IMR-90 (cell line): ENCODE measurements at regions not wholly inside any gene's neighbourhood (a gene's known extent, or its start where the extent isn't known, plus 50 kb on each side); places are given as distances from the start of the nearest gene placed in this dataset.

ENCODE experiments used
- BHLHE40 ChIP-seq: fragments of 150-350 bp; IDR thresholded peaks from 2 replicates; pipeline ENCODE4 v1.6.1; 2016; ENCODE audit warnings: mild to moderate bottlenecking, low read depth, low read length
- CEBPB ChIP-seq: IDR thresholded peaks from 2 replicates; pipeline ENCODE4 v1.6.1; 2012; ENCODE audit warnings: low read depth, low read length, improper control_type of control experiment
- CTCF ChIP-seq: conservative IDR thresholded peaks from 2 replicates; pipeline ENCODE4 v1.5.1; 2012; ENCODE audit warnings: mild to moderate bottlenecking, low read depth, low read length, improper control_type of control experiment
- FOS ChIP-seq: fragments of 150-350 bp; IDR thresholded peaks from 2 replicates; pipeline ENCODE4 v1.6.1; 2016; ENCODE audit warnings: low read depth, low read length
- MAZ ChIP-seq: IDR thresholded peaks from 2 replicates; pipeline ENCODE4 v1.6.1; 2012; ENCODE audit warnings: low read depth, mild to moderate bottlenecking, low read length, improper control_type of control experiment, moderate library complexity, borderline replicate concordance
- MXI1 ChIP-seq: IDR thresholded peaks from 2 replicates; pipeline ENCODE4 v1.6.1; 2012; ENCODE audit warnings: low read depth, mild to moderate bottlenecking, low read length, moderate library complexity, borderline replicate concordance
- POLR2A ChIP-seq: IDR thresholded peaks from 2 replicates; pipeline ENCODE4 v1.6.1; 2012; ENCODE audit warnings: mild to moderate bottlenecking, low read depth, low read length
- RAD21 ChIP-seq: IDR thresholded peaks from 2 replicates; pipeline ENCODE4 v1.6.1; 2012; ENCODE audit warnings: low read length, improper control_type of control experiment
- RCOR1 ChIP-seq: IDR thresholded peaks from 2 replicates; pipeline ENCODE4 v1.6.1; 2012; ENCODE audit warnings: mild to moderate bottlenecking, low read length, improper control_type of control experiment; ENCODE audit not compliant: insufficient replicate concordance
- SMC3 ChIP-seq: fragments of 150-350 bp; IDR thresholded peaks from 2 replicates; pipeline ENCODE4 v1.6.1; 2016; ENCODE audit warnings: low read depth, mild to moderate bottlenecking, antibody characterized with exemption, low read length, moderate library complexity
- USF2 ChIP-seq: fragments of 150-350 bp; IDR thresholded peaks from 2 replicates; pipeline ENCODE4 v1.6.1; 2017; ENCODE audit warnings: mild to moderate bottlenecking, antibody characterized with exemption, low read length, low read depth
- TF ChIP-seq, protein P1 (sequence below): fragments of 150-350 bp; IDR thresholded peaks from 2 replicates; pipeline ENCODE4 v1.6.1; 2016; ENCODE audit warnings: low read depth, mild to moderate bottlenecking, low read length, moderate library complexity, borderline replicate concordance

DNA sequence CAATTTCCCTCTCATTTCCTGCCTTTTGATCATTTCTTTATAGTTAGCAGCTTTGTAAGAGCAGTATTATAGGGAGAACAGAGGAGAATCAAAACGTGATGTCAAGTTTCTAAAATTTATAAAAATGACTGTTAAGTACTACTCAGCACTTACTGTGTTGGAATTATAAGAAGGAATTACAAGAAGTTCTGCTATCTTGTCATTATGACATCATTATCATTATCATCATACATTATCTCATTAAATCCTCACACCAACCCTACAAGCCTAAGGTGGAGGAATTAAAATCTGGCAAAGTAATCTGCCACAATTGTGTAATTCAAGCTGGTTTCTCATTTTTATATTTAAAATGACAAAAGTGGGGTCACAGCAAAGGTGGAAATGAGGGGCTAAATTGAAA lies 316.2 kb upstream of the CD180 start:
- no peak for TF ChIP-seq CTCF
- no peak for TF ChIP-seq POLR2A
- TF ChIP-seq RCOR1: no peak
- TF ChIP-seq, protein P1, sequence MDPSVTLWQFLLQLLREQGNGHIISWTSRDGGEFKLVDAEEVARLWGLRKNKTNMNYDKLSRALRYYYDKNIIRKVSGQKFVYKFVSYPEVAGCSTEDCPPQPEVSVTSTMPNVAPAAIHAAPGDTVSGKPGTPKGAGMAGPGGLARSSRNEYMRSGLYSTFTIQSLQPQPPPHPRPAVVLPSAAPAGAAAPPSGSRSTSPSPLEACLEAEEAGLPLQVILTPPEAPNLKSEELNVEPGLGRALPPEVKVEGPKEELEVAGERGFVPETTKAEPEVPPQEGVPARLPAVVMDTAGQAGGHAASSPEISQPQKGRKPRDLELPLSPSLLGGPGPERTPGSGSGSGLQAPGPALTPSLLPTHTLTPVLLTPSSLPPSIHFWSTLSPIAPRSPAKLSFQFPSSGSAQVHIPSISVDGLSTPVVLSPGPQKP: no peak
- no peak for TF ChIP-seq USF2
- TF ChIP-seq FOS: no peak
- TF ChIP-seq MAZ: no peak
- TF ChIP-seq SMC3: no peak
- no peak for TF ChIP-seq MXI1
- no peak for TF ChIP-seq RAD21
- no peak for TF ChIP-seq CEBPB
- no peak for TF ChIP-seq BHLHE40
